D721Med (cell line): ENCODE measurements at regions not wholly inside any gene's neighbourhood (a gene's known extent, or its start where the extent isn't known, plus 50 kb on each side); places are given as distances from the start of the nearest gene placed in this dataset.

Experiments used
- DNase-seq: peaks from one replicate; pipeline ENCODE4 v3.0.0; 2011; ENCODE audit warnings: low spot score; ENCODE audit not compliant: insufficient read length
- FAIRE-seq: peaks from 2 replicates; lab custom pipeline; 2011; peaks lifted over from hg19 to GRCh38; lab: Jason Lieb, UNC
- TF ChIP-seq, protein P1 (sequence below): IDR thresholded peaks from 2 replicates; pipeline ENCODE4 v1.5.1; 2012; ENCODE audit warnings: mild to moderate bottlenecking, control low read depth; ENCODE audit not compliant: insufficient read depth; ENCODE audit errors: missing control alignments

DNA sequence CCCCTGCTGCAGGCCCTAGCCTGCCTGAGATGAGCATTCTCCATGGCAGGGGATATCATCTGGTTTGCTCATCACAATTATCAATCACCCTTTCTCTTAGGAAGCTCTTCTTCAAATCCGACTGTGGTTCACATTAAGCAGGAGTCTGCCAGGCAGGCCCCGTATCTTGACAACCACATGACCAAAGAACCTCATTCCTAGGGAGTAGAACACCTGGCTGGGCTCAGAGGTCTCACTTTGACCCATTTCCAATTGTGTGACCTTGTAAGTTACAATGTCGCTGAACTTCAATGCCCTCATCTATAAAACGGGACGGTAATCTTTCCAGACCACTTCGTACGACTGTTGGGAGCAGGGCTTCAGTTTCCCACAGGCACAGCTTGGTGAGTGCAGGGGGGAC lies 156.4 kb upstream of the PCBD1 start:
- no peak for FAIRE-seq
- no peak for DNase-seq
- TF ChIP-seq, protein P1, sequence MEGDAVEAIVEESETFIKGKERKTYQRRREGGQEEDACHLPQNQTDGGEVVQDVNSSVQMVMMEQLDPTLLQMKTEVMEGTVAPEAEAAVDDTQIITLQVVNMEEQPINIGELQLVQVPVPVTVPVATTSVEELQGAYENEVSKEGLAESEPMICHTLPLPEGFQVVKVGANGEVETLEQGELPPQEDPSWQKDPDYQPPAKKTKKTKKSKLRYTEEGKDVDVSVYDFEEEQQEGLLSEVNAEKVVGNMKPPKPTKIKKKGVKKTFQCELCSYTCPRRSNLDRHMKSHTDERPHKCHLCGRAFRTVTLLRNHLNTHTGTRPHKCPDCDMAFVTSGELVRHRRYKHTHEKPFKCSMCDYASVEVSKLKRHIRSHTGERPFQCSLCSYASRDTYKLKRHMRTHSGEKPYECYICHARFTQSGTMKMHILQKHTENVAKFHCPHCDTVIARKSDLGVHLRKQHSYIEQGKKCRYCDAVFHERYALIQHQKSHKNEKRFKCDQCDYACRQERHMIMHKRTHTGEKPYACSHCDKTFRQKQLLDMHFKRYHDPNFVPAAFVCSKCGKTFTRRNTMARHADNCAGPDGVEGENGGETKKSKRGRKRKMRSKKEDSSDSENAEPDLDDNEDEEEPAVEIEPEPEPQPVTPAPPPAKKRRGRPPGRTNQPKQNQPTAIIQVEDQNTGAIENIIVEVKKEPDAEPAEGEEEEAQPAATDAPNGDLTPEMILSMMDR = no peak

DNA sequence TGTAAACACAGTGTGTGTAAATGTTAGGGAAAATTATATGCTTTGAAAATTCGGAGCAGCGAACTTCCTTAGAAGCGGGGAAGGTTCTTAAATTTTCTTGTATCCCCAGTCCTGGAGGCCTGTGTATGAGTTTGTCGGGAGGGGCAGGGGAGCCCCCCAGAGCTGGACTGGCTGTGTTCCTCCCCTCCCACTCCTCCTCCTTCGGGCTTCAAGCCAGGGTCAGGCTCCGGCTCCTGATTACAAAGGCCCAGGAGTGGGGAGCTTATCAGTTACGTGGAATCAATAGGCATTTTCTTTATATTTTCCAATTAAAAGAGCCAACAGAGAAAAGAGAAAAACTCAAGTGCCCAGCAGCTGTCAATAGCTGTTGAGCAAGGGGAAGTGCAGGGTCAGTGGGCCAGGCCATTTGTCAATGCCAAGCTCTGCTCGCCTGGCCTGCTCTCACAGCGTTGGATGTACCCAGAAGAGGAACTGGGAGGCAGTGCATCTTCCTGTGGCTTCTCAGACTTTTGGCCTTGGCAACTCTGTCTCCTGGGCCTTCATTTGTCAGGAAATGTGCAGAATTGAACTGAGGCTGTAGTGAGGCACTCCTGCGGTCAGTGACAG lies 156.9 kb upstream of the PCBD1 start:
- TF ChIP-seq, protein P1 = no peak
- FAIRE-seq (no peak), DNase-seq (no peak)

DNA sequence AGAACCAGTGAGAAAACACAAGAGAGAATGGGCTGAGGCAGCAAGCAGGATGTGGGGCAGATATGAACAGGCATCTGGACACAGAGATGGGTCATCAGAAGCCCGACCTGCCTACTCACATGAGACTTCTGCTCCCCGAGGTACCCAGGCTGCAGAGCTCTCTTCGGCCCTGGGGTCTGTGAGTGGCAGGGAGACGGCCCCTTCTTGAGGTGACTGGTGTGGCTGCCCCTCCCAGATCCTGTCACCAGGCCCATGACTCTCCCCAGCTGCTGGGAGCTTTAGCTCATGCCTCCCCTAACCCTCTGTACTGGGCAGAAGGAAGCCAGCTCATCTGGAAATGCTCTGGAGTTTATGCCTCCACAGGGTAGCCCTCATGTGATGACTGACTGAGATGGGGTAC lies 157.6 kb upstream of the PCBD1 start:
- FAIRE-seq (no peak), DNase-seq (no peak)
- TF ChIP-seq, protein P1 = no peak

DNA sequence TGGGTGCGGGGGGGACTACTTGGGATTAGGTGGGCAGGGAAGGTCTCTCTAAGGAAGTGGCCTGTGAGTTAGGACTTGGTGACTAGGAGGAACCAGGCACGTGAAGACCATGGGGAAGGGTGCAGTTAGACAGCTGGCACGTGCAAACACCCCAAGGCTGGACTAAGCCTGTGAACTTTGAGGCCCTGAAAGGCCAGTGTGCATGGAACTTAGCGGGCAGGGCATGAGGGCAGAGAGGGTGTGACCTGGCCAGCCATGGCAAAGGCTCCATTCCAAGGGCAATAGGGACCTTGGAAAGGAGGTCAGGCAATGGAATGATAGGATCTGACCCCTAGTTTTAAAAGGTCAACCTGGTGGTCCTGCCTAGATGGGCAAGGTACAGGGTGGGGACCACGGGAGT lies 158.4 kb upstream of the PCBD1 start:
- DNase-seq (no peak), FAIRE-seq (no peak)
- TF ChIP-seq, protein P1 = no peak

DNA sequence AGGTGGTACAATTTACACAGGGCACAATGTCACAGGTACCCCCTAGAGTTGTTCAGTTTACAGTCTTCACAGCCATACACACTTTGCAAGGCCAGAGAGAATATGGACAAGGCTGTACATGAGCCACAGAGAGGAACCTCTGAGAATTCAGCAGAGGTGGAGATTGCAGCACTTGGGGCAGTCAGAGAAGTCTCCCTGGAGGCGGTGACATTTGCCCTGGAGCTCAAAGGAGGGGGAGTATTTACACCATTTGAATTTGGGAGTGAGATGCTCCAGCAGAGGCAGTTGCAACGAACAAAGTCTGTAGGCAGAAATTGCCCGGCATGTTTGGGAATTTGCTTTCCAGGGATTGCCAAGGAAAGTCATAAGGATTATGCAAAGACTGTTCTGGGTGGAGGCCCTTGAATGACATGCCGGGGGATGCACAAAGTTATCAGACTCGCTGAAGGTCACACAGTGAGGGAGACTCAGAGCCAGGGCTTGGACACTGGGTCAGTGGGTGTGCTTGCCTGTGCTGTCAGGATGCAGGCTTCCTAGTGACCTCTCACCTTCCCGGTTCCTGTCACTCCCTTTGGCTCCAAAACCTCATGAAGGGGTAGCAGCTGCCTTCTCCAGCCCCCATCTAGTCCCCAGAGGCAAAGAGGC lies 160.7 kb upstream of the PCBD1 start:
- DNase-seq = no peak
- no peak for FAIRE-seq
- TF ChIP-seq, protein P1 = no peak

DNA sequence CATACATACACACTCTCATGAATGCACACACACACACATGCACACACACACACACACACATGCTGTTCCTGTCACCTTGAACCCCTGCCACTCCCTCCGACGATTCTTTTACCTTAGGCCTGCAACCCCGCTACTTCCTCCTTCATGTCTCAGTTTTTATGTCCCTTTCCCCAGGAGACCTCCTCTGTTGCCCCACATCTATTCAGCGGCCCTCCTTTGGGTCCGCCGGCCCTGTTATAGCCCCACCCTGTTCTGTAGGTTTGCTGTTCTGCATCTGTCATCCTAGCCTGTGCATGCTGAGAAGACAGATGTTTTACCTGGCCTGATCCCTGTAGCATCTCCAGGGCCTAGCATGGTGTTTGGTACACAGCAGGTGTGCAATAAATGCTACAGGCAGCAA lies 161.6 kb upstream of the PCBD1 start:
- TF ChIP-seq, protein P1 = no peak
- DNase-seq (no peak), FAIRE-seq (no peak)

DNA sequence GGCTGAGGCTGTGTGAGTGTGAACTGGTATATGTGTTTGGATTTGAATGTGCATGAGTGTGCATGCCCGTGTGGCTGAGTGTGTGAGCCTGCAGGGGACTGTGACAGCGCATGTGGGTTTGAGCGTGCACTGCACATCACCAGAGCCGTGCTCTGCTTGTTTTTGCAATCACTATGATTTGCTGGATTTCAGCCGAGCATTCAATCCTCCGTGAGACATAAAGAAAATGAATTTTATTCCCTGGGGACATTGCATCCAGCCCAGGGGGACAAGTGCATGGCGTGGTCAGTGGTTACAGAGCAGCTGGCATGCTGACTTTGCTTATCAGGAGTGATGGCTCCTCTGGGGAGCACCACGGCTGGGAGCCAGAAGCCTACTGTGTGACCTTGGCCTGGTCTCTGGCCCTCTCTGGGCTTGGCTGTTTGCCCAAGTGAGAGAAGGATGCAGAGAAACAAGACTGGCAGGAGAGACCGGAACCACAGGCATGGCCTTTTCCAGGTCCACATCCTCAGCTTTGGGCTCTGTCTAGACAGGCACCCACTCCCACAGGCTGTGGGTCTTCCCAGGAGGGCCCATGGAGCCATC lies 160.2 kb upstream of the UNC5B start:
- TF ChIP-seq, protein P1 = no peak
- DNase-seq (no peak), FAIRE-seq (no peak)
